ENCODE measurements at regions not wholly inside any gene's neighbourhood (a gene's known extent, or its start where the extent isn't known, plus 50 kb on each side); places are given as distances from the start of the nearest gene placed in this dataset.

- DNase-seq: no peak
These were observed 366.6 kb upstream of the NCAM2 start for GRCh38 chr21:20631633-20632032.

GRCh38 chr21:20639026-20639425 lies 359.2 kb upstream of the NCAM2 start:
- no peak for DNase-seq

DNA sequence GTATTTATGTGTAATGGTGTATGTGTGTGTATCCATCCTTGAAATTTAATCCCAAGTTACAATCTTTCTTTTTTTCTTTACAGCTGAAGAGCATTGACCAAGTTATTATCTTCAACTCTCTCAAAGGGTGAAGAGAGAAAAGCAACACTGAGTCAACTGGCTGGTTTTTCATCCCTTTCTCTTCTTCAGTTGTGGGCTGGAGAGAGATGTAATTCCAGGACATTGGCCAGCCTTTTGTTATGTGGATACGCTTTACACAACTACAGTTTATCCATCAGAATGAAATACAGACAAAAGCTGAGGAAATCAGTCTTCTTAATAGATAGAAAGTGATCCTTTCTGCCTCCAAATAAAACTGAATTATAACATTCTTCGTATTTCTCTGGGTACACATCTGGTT lies 357.0 kb upstream of the NCAM2 start:
- DNase-seq: no peak

- no peak for DNase-seq
These were observed 355.5 kb upstream of the NCAM2 start for GRCh38 chr21:20642681-20643080.

DNA sequence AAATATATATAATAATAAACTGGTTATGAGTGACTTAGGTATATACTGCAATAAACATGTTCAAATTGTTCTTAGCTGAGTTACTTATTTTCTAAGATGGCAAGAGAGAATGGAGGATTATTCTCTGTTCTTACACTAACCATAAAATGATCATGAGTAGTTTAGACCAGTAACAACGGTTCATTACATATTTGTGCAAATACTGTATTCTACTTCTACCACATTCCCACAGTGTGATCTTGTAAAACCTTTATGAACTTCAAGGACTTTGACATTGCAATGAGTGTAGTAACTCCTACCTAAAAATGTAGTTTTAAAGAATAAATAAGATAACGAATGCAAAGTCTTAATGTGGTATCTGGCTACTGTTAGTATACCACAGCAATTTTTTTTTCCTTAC lies 353.7 kb upstream of the NCAM2 start:
- DNase-seq: no peak

- DNase-seq: no peak
These were observed 352.9 kb upstream of the NCAM2 start for GRCh38 chr21:20645344-20645743.

DNA sequence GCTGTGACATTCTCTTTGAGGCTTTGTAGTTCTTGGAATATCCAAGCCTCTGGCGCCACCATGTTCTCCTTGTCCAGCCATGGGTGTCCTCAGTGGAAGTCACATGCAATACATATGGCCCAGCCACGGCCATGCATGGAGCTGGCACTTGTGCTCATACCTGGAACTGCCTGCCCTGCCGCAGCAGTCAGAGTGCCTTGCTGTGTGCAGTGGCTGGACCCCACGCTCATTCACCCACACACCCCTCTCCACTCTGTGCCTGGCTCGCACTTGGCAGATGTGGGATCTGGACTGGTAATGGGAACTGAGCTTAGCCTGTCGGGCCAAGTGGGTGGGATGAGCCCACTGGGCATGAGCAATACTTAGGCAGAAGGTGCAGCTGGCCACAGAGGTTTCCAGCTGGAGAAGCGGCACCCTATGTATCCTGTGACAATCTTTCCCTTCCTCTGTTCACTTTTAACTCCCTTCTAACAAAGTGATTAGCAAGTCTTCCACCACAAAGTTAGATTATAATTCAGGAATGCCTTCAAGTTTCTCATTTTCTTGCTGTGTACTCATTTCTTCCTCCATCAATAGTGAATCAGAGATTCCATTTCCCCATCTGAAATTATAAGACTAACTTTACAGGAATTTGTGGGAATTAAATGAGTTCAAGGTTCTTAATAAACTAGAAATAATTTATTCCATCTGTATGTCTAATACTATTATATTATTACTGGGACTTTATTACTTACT lies 351.6 kb upstream of the NCAM2 start:
- DNase-seq: no peak

- DNase-seq: no peak
These were observed 350.6 kb upstream of the NCAM2 start for GRCh38 chr21:20647607-20648006.

- DNase-seq: no peak
These were observed 349.0 kb upstream of the NCAM2 start for GRCh38 chr21:20649231-20649630.

DNA sequence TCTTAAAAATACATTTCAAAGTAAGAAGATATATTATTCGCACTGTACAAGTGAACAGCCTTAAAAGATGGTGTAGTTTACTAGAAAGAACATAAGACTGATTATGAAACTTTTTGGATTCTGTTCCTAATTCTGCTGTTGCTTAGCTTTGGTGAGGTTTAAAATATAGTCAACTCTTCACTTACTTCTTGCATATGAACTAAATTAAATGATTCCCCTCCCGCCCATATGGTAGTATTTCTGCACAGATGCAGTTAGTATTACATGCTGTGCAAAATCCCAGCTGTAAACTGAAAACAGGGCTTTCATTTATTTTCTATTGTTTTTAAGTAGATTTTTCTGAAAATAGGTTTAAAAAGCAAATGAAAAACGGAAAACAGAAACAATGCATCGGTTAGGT lies 345.4 kb upstream of the NCAM2 start:
- no peak for DNase-seq

- no peak for DNase-seq
These were observed 337.0 kb upstream of the NCAM2 start for GRCh38 chr21:20661246-20661645.

- no peak for DNase-seq
These were observed 336.3 kb upstream of the NCAM2 start for GRCh38 chr21:20661745-20662422.

GRCh38 chr21:20662514-20662913 lies 335.7 kb upstream of the NCAM2 start:
- DNase-seq: no peak

- no peak for DNase-seq
These were observed 330.3 kb upstream of the NCAM2 start for GRCh38 chr21:20667931-20668330.

DNA sequence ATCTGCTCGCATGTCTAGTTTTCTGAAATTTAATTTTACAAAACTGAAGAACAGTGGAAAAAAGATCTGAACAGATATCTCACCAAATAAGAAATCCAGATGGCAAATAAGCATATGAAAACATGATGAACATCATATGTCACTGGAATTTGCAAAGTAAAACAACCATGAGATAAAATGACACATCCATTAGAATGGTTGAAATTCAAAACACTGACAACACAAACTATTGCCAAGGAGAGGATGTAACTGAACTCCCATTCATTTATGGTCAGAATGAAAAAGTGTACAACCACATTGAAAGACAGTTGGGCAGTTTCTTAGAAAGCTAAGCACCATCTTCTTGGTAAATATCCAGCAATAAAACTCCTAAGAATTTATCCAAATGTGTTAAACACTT lies 312.7 kb upstream of the NCAM2 start:
- no peak for DNase-seq

DNA sequence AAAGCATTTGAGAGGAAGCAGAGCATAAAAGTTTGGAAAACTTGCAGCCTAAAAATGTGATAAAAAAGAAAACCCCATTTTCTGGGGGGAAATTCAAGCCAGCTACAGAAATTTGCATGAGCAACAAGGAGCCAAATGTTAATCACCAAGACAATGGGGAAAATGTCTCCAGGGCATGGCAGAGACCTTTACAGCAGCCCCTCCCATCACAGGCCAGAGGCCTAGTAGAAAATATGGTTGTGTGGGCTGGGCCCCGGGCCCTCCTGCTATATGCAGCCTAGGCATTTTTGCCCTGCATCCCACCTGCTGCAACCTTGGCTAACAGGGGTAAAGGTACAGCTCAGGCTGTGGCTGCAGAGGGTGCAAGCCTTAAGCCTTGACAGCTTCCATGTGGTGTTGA lies 299.6 kb upstream of the NCAM2 start:
- DNase-seq: no peak

DNA sequence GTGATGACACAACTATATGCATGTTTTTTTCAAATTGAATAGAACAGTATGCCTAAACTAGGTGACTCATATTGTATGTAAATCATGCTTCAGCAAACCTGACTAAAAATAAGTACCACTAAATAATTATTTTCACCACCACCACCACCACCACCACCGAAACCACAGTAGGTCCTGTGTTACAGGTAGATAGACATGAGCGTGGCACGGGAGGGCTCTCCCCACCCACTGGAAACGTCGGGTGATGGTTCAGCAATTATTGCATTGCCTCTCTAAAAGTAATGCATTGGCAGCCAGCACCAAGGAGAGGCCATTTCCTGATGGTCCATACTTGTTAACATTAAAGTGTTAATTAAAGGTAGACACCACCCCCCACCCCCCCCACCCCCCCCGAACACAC lies 297.0 kb upstream of the NCAM2 start:
- DNase-seq: no peak

GRCh38 chr21:20703112-20703767 lies 295.0 kb upstream of the NCAM2 start:
- DNase-seq: no peak

DNA sequence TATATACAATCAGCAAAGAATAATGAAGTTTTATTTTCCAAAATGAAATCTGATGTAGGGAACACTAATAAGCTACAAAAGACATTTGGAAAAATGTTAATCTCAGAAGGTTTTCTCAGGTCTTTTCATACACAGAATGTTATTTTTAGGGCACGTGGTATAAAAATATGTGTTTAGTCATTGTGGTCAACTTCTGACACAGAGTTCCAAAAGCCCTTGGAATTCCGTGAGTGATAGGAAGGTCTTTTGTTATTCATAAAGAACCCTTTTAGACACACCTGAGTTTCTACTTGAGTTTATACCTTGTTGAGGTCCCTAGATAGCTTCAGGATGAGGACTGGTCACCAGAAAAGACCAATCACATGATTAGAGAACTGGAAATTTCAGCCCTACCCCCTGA lies 277.6 kb upstream of the NCAM2 start:
- DNase-seq: no peak

DNA sequence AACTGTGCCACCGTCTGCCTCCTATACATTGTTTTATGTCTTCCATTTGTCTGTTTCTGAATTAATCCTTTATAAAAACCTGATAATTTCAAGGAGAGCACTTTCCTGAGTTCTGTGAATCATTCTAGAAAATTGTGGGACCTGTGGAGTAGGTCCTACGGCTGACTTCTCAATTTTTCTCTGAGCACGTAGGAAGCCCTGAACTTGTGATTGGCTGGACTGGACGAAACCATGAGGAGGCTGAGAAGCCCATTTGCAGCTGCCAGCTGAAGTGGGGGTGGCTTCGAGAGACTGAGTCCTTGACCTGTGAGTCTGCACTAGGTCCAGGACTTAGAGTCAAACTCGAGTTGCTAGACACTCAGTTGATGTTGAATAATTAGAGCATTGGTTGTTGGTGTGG lies 277.1 kb upstream of the NCAM2 start:
- no peak for DNase-seq

GRCh38 chr21:20728691-20729090 lies 269.5 kb upstream of the NCAM2 start:
- DNase-seq: no peak

- DNase-seq: no peak
These were observed 268.8 kb upstream of the NCAM2 start for GRCh38 chr21:20729376-20729775.

DNA sequence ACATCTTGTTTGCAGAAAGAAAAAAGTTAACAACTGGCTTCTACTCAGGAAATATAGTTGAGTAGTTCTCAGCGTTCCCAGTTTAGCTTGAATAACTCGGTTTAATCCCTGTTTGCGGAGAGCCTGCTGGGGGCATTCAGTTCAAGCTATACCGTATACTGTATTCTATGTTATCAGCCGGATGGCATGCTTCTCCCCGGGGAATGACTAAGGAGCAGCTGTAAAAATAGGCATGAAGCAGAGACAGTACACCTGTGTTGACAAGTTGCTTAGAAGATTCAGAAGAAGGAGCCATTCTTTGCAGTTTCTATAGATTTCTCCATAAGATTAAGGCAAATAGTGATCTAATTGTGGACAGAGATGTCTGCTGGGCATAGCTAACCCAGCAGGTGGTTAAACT lies 267.8 kb upstream of the NCAM2 start:
- no peak for DNase-seq

DNA sequence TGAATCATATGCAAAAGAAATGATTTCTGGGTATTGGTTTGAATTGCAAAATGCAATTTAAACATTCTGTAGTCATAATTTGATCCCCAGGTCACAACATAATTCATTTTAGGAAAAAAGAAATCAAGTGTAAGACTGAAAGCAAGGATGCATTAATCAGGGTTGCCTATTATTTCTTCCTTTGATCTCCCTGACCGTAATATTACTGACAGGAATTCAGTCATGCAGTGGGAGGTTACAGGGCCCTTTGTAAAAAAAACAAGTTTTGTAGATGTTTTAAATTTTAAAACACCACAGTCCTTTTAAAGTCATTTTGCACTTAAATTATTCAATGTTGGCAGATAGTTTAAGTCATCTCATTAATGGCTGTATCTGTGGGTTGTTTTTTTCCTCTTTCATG lies 263.0 kb upstream of the NCAM2 start:
- no peak for DNase-seq
